AG08395 (cell line): ENCODE measurements at regions not wholly inside any gene's neighbourhood (a gene's known extent, or its start where the extent isn't known, plus 50 kb on each side); places are given as distances from the start of the nearest gene placed in this dataset.

ENCODE experiments used
- DNase-seq: peaks from one replicate; pipeline ENCODE4 v3.0.0; 2012; ENCODE audit warnings: mixed read lengths, low spot score

GRCh38 chr16:48438414-48438813 is 53.2 kb upstream of the SIAH1 start:
- no peak for DNase-seq

- no peak for DNase-seq
Measured at GRCh38 chr16:48435906-48436305, 50.7 kb upstream of the SIAH1 start.

- DNase-seq, result no peak
Measured at GRCh38 chr16:48435318-48435680, 50.1 kb upstream of the SIAH1 start.
